SK-N-SH treated with all-trans-retinoic acid at 6 μM for 48 hours (cell line): ENCODE measurements at regions not wholly inside any gene's neighbourhood (a gene's known extent, or its start where the extent isn't known, plus 50 kb on each side); places are given as distances from the start of the nearest gene placed in this dataset.

Experiments
- ARNTL ChIP-seq: fragments of 450-650 bp; formaldehyde crosslinking; IDR thresholded peaks from 2 replicates; pipeline ENCODE4 v1.5.0; 2020; ENCODE audit warnings: low read depth, mild to moderate bottlenecking, moderate library complexity, borderline replicate concordance
- CSRNP3 ChIP-seq: fragments of 250-450 bp; sonication (Bioruptor Pico); IDR thresholded peaks from 2 replicates; pipeline ENCODE4 v1.5.1; 2021; ENCODE audit warnings: mild to moderate bottlenecking, moderate library complexity
- OSR1 ChIP-seq: fragments of 250-450 bp; sonication (Bioruptor Pico); IDR thresholded peaks from 2 replicates; pipeline ENCODE4 v1.8.0; 2022; ENCODE audit warnings: moderate library complexity, mild to moderate bottlenecking, inconsistent platforms
- ZNF70 ChIP-seq: fragments of 450-650 bp; formaldehyde crosslinking; IDR thresholded peaks from 2 replicates; pipeline ENCODE4 v1.5.0; 2020; ENCODE audit warnings: mild to moderate bottlenecking, moderate library complexity

- TF ChIP-seq ARNTL (CRISPR knock-in tag) (no peak), OSR1 (CRISPR knock-in tag) (no peak), CSRNP3 (CRISPR knock-in tag) (no peak), ZNF70 (CRISPR knock-in tag) (no peak)
These were observed 96.3 kb upstream of the HPF1 start for GRCh38 chr4:169854090-169854489.
